Glutamatergic neuron (in vitro differentiated cells): ENCODE measurements at regions not wholly inside any gene's neighbourhood (a gene's known extent, or its start where the extent isn't known, plus 50 kb on each side); places are given as distances from the start of the nearest gene placed in this dataset.

Source experiments
- DNase-seq: peaks from one replicate; pipeline ENCODE4 v3.0.0; 2022
- H3K27ac Mint-ChIP-seq: one replicate; pipeline ENCODE4 v1.8.0; 2020; ENCODE audit warnings: mild to moderate bottlenecking, mixed read lengths, inconsistent platforms; ENCODE audit not compliant: unreplicated experiment
- H3K27me3 Mint-ChIP-seq: one replicate; pipeline ENCODE4 v1.8.0; 2020; ENCODE audit warnings: mild to moderate bottlenecking, moderate library complexity, mixed read lengths, inconsistent platforms; ENCODE audit not compliant: unreplicated experiment
- H3K36me3 Mint-ChIP-seq: one replicate; pipeline ENCODE4 v1.8.0; 2020; ENCODE audit warnings: mild to moderate bottlenecking, mixed read lengths, inconsistent platforms; ENCODE audit not compliant: unreplicated experiment
- H3K4me1 Mint-ChIP-seq: one replicate; pipeline ENCODE4 v1.8.0; 2020; ENCODE audit warnings: mild to moderate bottlenecking, low read depth, mixed read lengths, inconsistent platforms; ENCODE audit not compliant: unreplicated experiment
- H3K4me3 Mint-ChIP-seq: one replicate; pipeline ENCODE4 v1.8.0; 2020; ENCODE audit warnings: mild to moderate bottlenecking, mixed read lengths, inconsistent platforms; ENCODE audit not compliant: unreplicated experiment
- H3K9me3 Mint-ChIP-seq: one replicate; pipeline ENCODE4 v1.8.0; 2020; ENCODE audit warnings: mild to moderate bottlenecking, moderate library complexity, mixed read lengths, inconsistent platforms; ENCODE audit not compliant: unreplicated experiment
- CTCF ChIP-seq: fragments of 200-600 bp; sonication (generic); IDR thresholded peaks from one replicate; pipeline ENCODE4 v1.5.0; 2021; ENCODE audit not compliant: partially characterized antibody, unreplicated experiment

- no peak for TF ChIP-seq CTCF
- H3K4me3 Mint-ChIP-seq: no peak overlapping the region
- peaks cover 11% of the 10 kb centered on the region for H3K36me3 Mint-ChIP-seq
- DNase-seq: no peak
- H3K27ac Mint-ChIP-seq: no peak overlapping the region
- H3K4me1 Mint-ChIP-seq: no peaks in the 10 kb centered on the region
- no peaks in the 10 kb centered on the region for H3K27me3 Mint-ChIP-seq
- H3K9me3 Mint-ChIP-seq: peaks cover 2% of the 10 kb centered on the region
These were observed 110.0 kb upstream of the ADARB2 start for GRCh38 chr10:1847361-1847760.

GRCh38 chr10:1846032-1846431 lies 108.7 kb upstream of the ADARB2 start:
- DNase-seq: no peak
- no peak overlapping the region for H3K27ac Mint-ChIP-seq
- no peak overlapping the region for H3K4me3 Mint-ChIP-seq

GRCh38 chr10:1841759-1842158 lies 104.4 kb upstream of the ADARB2 start:
- H3K9me3 Mint-ChIP-seq: no peaks in the 10 kb centered on the region
- no peak for TF ChIP-seq CTCF

More at GRCh38 chr10:1846032-1846431, 108.7 kb upstream of the ADARB2 start:
- peaks cover 6% of the 10 kb centered on the region for H3K36me3 Mint-ChIP-seq
- no peak for TF ChIP-seq CTCF
- no peaks in the 10 kb centered on the region for H3K27me3 Mint-ChIP-seq
- H3K9me3 Mint-ChIP-seq: peaks cover 2% of the 10 kb centered on the region
- no peaks in the 10 kb centered on the region for H3K4me1 Mint-ChIP-seq

GRCh38 chr10:1829712-1830111 lies 92.4 kb upstream of the ADARB2 start:
- Mint-ChIP-seq H3K4me3 (no peak overlapping the region), H3K27me3 (no peaks in the 10 kb centered on the region)
- no peak for TF ChIP-seq CTCF

More at GRCh38 chr10:1841759-1842158, 104.4 kb upstream of the ADARB2 start:
- Mint-ChIP-seq H3K36me3 (no peaks in the 10 kb centered on the region), H3K4me3 (no peak overlapping the region), H3K27ac (no peak overlapping the region), H3K4me1 (no peaks in the 10 kb centered on the region), H3K27me3 (peaks cover 5% of the 10 kb centered on the region)
- DNase-seq: no peak

GRCh38 chr10:1824928-1825327 lies 87.6 kb upstream of the ADARB2 start:
- peaks cover 1% of the 10 kb centered on the region for H3K9me3 Mint-ChIP-seq
- H3K4me1 Mint-ChIP-seq: peaks cover 7% of the 10 kb centered on the region
- DNase-seq: no peak
- H3K36me3 Mint-ChIP-seq: no peaks in the 10 kb centered on the region
- H3K27ac Mint-ChIP-seq: no peak overlapping the region
- no peak for TF ChIP-seq CTCF
- no peak overlapping the region for H3K4me3 Mint-ChIP-seq
- H3K27me3 Mint-ChIP-seq: no peaks in the 10 kb centered on the region

More at GRCh38 chr10:1829712-1830111, 92.4 kb upstream of the ADARB2 start:
- no peak overlapping the region for H3K27ac Mint-ChIP-seq
- DNase-seq: no peak
- peaks cover 7% of the 10 kb centered on the region for H3K4me1 Mint-ChIP-seq
- no peaks in the 10 kb centered on the region for H3K36me3 Mint-ChIP-seq
- peaks cover 1% of the 10 kb centered on the region for H3K9me3 Mint-ChIP-seq
